ENCODE measurements at regions not wholly inside any gene's neighbourhood (a gene's known extent, or its start where the extent isn't known, plus 50 kb on each side); places are given as distances from the start of the nearest gene placed in this dataset.

GRCh38 chr3:31048143-31048542 is 153.7 kb upstream of the GADL1 start:
- Histone ChIP-seq H3K9me3 (no peaks in the 10 kb centered on the region), H3K27ac (no peak overlapping the region), H3K27me3 (no peaks in the 10 kb centered on the region), H3K4me3 (no peak overlapping the region), H3K4me1 (no peaks in the 10 kb centered on the region), H3K36me3 (no peaks in the 10 kb centered on the region)
- TF ChIP-seq, protein P1, sequence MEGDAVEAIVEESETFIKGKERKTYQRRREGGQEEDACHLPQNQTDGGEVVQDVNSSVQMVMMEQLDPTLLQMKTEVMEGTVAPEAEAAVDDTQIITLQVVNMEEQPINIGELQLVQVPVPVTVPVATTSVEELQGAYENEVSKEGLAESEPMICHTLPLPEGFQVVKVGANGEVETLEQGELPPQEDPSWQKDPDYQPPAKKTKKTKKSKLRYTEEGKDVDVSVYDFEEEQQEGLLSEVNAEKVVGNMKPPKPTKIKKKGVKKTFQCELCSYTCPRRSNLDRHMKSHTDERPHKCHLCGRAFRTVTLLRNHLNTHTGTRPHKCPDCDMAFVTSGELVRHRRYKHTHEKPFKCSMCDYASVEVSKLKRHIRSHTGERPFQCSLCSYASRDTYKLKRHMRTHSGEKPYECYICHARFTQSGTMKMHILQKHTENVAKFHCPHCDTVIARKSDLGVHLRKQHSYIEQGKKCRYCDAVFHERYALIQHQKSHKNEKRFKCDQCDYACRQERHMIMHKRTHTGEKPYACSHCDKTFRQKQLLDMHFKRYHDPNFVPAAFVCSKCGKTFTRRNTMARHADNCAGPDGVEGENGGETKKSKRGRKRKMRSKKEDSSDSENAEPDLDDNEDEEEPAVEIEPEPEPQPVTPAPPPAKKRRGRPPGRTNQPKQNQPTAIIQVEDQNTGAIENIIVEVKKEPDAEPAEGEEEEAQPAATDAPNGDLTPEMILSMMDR (IDR thresholded peaks at IDR 0.05) = no peak
- intact Hi-C loops (cut with DNase I) = no loop called here
- DNase-seq = no peak
- no peak for ATAC-seq

DNA sequence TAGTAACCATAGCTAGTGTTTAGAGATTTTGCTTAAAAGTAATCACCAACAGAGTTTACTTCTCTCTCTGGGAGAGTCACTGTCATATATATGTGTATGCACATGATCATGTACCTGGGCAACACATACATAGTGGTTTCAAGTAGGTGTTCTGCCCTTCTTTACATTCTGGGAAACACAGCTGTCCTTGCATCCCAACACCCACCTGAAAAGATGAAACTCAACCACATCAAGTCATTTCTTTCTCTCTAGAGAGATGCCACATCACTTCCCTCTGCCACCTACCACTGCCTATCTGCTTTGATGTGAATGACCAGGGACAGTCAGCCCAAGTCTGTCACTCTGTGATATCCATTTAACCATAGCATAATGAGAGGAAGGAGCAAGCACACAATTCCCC is 155.8 kb upstream of the GADL1 start:
- intact Hi-C loops (cut with DNase I) = no loop called here

GRCh38 chr3:31051226-31051625 is 156.8 kb upstream of the GADL1 start:
- no peaks in the 10 kb centered on the region for H3K4me1 ChIP-seq
- no peaks in the 10 kb centered on the region for H3K36me3 ChIP-seq
- DNase-seq = no peak
- no peak overlapping the region for H3K4me3 ChIP-seq
- no peaks in the 10 kb centered on the region for H3K27me3 ChIP-seq
- no peak overlapping the region for H3K27ac ChIP-seq
- ATAC-seq = no peak
- TF ChIP-seq, protein P1 (IDR thresholded peaks at IDR 0.05) = no peak
- H3K9me3 ChIP-seq = no peaks in the 10 kb centered on the region
- intact Hi-C loops (cut with DNase I) = no loop called here

More for the DNA sequence above, 155.8 kb upstream of the GADL1 start:
- DNase-seq (no peak), ATAC-seq (no peak)
- TF ChIP-seq, protein P1 (IDR thresholded peaks at IDR 0.05) = no peak
- no peaks in the 10 kb centered on the region for H3K4me1 ChIP-seq
- no peaks in the 10 kb centered on the region for H3K27me3 ChIP-seq
- H3K27ac ChIP-seq = no peak overlapping the region
- no peak overlapping the region for H3K4me3 ChIP-seq
- H3K36me3 ChIP-seq = no peaks in the 10 kb centered on the region
- no peaks in the 10 kb centered on the region for H3K9me3 ChIP-seq

GRCh38 chr3:31053299-31053698 is 158.8 kb upstream of the GADL1 start:
- no peaks in the 10 kb centered on the region for H3K27me3 ChIP-seq
- H3K36me3 ChIP-seq = no peaks in the 10 kb centered on the region
- H3K9me3 ChIP-seq = no peaks in the 10 kb centered on the region
- H3K27ac ChIP-seq = no peak overlapping the region
- intact Hi-C loops (cut with DNase I) = no loop called here
- TF ChIP-seq, protein P1 (IDR thresholded peaks at IDR 0.05) = no peak
- no peaks in the 10 kb centered on the region for H3K4me1 ChIP-seq
- DNase-seq (no peak), ATAC-seq (no peak)
- H3K4me3 ChIP-seq = no peak overlapping the region

DNA sequence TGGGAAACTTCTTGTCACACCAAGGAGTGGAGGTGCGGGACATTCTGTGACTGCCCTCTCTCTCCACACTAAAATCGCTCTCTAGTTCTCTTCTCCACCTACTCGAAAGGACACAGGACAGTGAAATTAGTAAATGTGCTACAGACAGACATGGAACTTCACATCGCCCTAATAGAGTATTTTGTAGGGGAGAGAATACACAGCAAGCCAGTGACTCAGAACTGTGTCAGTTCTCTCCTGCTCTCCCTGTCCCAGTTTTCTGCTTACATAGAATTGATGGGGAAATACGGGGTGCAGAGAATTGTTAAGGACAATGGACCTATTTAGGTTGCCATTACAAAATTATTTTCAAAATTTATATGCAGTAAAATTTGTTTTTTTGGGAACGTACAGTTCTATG is 159.6 kb upstream of the GADL1 start:
- DNase-seq (no peak), ATAC-seq (no peak)
- no peak overlapping the region for H3K27ac ChIP-seq
- no peaks in the 10 kb centered on the region for H3K27me3 ChIP-seq
- H3K9me3 ChIP-seq = peaks cover 6% of the 10 kb centered on the region
- no peak overlapping the region for H3K4me3 ChIP-seq
- no peaks in the 10 kb centered on the region for H3K36me3 ChIP-seq
- H3K4me1 ChIP-seq = no peaks in the 10 kb centered on the region
- TF ChIP-seq, protein P1 (IDR thresholded peaks at IDR 0.05) = no peak
- intact Hi-C loops (cut with DNase I) = no loop called here

GRCh38 chr3:31055757-31056156 is 161.3 kb upstream of the GADL1 start:
- no peaks in the 10 kb centered on the region for H3K4me1 ChIP-seq
- ATAC-seq = no peak
- TF ChIP-seq, protein P1 (IDR thresholded peaks at IDR 0.05) = no peak

More at GRCh38 chr3:31055757-31056156, 161.3 kb upstream of the GADL1 start:
- Histone ChIP-seq H3K27ac (no peak overlapping the region), H3K4me3 (no peak overlapping the region), H3K36me3 (no peaks in the 10 kb centered on the region), H3K27me3 (no peaks in the 10 kb centered on the region), H3K9me3 (peaks cover 13% of the 10 kb centered on the region)
- no peak for DNase-seq
- intact Hi-C loops (cut with DNase I) = no loop called here
